Large intestine (tissue), 3 donors: ENCODE measurements at regions not wholly inside any gene's neighbourhood (a gene's known extent, or its start where the extent isn't known, plus 50 kb on each side); places are given as distances from the start of the nearest gene placed in this dataset.

Experiments
- DNase-seq, 2 donors: peaks; one replicate each; pipeline versions ENCODE4 v3.0.0 to v3.0.0-alpha.2; 2013
- H3K27ac ChIP-seq: one replicate; pipeline ENCODE4 v1.5.1; 2013; ENCODE audit warnings: low read length
- H3K27me3 ChIP-seq: 2 replicates; pipeline ENCODE4 v1.6.1; 2013; ENCODE audit warnings: low read length; ENCODE audit not compliant: control insufficient read depth, insufficient read depth
- H3K36me3 ChIP-seq: 2 replicates; pipeline ENCODE4 v1.6.1; 2013; ENCODE audit warnings: low read length; ENCODE audit not compliant: control insufficient read depth, insufficient read depth
- H3K4me1 ChIP-seq: one replicate; pipeline ENCODE4 v1.6.1; 2013; ENCODE audit warnings: low read length; ENCODE audit not compliant: control insufficient read depth, insufficient read depth
- H3K4me3 ChIP-seq: one replicate; pipeline ENCODE4 v1.5.1; 2013; ENCODE audit warnings: low read length
- H3K9me3 ChIP-seq: one replicate; pipeline ENCODE4 v1.6.1; 2013; ENCODE audit warnings: mild to moderate bottlenecking, low read depth, low read length, moderate library complexity; ENCODE audit not compliant: control insufficient read depth
- WGBS: methylation state at CpG from one replicate; pipeline ENCODE4 v1.1.5; 2013; ENCODE audit warnings: low lambda C conversion rate; ENCODE audit not compliant: insufficient coverage; 5-methylcytosine and 5-hydroxymethylcytosine counted together

GRCh38 chr3:184645336-184645735 is 66.5 kb downstream of the MAGEF1 start:
- 20% methylated on average over 1 of the region's 3 CpGs for WGBS
- no peak overlapping the region for H3K27ac ChIP-seq
- peak; percentile 70 to 84 for DNase-seq
- no peaks in the 10 kb centered on the region for H3K36me3 ChIP-seq
- no peaks in the 10 kb centered on the region for H3K27me3 ChIP-seq
- no peak overlapping the region for H3K4me3 ChIP-seq
- H3K4me1 ChIP-seq = peaks cover 17% of the 10 kb centered on the region
- no peaks in the 10 kb centered on the region for H3K9me3 ChIP-seq

- no CpG with 5 or more reads among the region's 6 CpGs for WGBS
- Histone ChIP-seq H3K36me3 (no peaks in the 10 kb centered on the region), H3K4me1 (peaks cover 15% of the 10 kb centered on the region), H3K27ac (no peak overlapping the region), H3K4me3 (no peak overlapping the region), H3K27me3 (no peaks in the 10 kb centered on the region), H3K9me3 (no peaks in the 10 kb centered on the region)
- DNase-seq = no peak
Observed at GRCh38 chr3:184643442-184643841, 68.4 kb downstream of the MAGEF1 start.

DNA sequence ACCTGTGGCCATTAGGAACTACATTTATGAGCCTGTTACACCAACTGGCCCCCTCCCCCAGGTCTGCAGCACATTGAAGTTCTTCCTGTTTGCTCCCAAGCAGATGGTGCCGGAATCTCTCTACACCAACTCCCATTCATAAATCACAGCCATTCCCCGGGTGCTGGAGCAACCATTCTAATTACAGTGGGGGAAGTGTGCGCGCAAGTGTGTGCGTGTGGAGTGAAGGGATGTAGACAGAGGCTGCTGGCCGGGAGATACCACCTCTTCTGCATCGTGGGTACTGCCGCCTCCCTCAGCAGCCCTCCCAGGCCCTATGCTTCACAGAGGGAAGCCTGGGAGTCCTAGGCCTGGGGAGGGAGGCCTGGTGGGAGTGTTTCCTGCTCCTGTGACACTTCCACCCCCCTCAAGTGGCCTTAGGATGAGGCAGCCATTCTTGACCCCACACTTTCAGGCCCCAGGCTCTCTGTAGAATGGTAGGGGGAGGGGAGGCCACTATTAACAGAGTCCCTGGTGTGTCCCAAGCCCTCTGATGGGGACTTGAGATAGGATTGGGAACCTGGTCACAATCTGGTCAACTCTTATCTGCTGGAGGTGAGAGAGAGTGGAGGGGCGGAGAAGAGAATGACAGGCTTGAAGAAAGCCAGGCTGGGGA is 69.1 kb downstream of the MAGEF1 start:
- peaks cover 15% of the 10 kb centered on the region for H3K4me1 ChIP-seq
- H3K36me3 ChIP-seq = no peaks in the 10 kb centered on the region
- no peaks in the 10 kb centered on the region for H3K27me3 ChIP-seq
- no CpG with 5 or more reads among the region's 9 CpGs for WGBS
- no peak overlapping the region for H3K4me3 ChIP-seq
- H3K27ac ChIP-seq = no peak overlapping the region
- no peaks in the 10 kb centered on the region for H3K9me3 ChIP-seq
- peak in 1 of 2 donors; percentile 34 for DNase-seq

- no peaks in the 10 kb centered on the region for H3K36me3 ChIP-seq
- DNase-seq = no peak
- no peak overlapping the region for H3K27ac ChIP-seq
- no peaks in the 10 kb centered on the region for H3K9me3 ChIP-seq
- H3K4me1 ChIP-seq = peaks cover 15% of the 10 kb centered on the region
- H3K4me3 ChIP-seq = no peak overlapping the region
- WGBS = no CpG with 5 or more reads among the region's 8 CpGs
- no peaks in the 10 kb centered on the region for H3K27me3 ChIP-seq
Observed at GRCh38 chr3:184641430-184641829, 70.4 kb downstream of the MAGEF1 start.

GRCh38 chr3:184639351-184639750 is 72.5 kb downstream of the MAGEF1 start:
- Histone ChIP-seq H3K4me3 (no peak overlapping the region), H3K27ac (no peak overlapping the region), H3K27me3 (no peaks in the 10 kb centered on the region), H3K36me3 (no peaks in the 10 kb centered on the region), H3K9me3 (no peaks in the 10 kb centered on the region), H3K4me1 (peaks cover 11% of the 10 kb centered on the region)
- WGBS = 100% methylated on average over 2 of the region's 6 CpGs
- DNase-seq = no peak

- 88% methylated on average over 1 of the region's 2 CpGs for WGBS
- peaks cover 9% of the 10 kb centered on the region for H3K4me1 ChIP-seq
- H3K9me3 ChIP-seq = no peaks in the 10 kb centered on the region
- no peak overlapping the region for H3K27ac ChIP-seq
- H3K4me3 ChIP-seq = no peak overlapping the region
- H3K36me3 ChIP-seq = no peaks in the 10 kb centered on the region
- no peaks in the 10 kb centered on the region for H3K27me3 ChIP-seq
- DNase-seq = no peak
Observed at GRCh38 chr3:184637705-184638104, 74.2 kb downstream of the MAGEF1 start.

DNA sequence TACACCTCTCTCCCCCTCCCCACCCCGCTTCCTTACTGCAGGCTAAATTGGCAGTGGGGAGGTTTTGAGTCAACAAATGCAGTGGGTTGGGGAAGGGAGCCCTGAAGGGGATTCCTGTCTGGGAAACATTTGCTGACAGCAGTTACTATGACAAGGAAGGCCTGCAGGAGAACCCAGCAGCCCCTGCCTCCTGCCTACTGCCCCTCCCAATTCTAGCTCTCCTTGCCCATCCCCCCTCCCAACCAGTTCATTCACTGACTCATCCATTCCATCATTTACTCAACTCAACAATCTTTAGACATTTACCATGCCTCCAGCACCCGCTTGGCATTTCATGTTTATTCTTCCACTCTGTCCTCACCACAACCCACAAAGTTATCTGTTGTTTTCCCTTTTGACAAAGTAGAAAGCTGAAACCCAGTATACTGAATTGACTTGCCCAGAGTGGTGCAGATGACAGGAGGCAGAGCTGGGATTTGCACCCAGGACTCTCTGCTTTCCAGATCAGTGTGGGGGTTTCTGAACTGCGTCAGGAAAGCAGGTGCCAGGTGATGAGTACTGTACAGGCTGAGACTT is 75.0 kb downstream of the MAGEF1 start:
- no CpG with 5 or more reads among the region's 3 CpGs for WGBS
- DNase-seq = no peak
- Histone ChIP-seq H3K36me3 (no peaks in the 10 kb centered on the region), H3K4me1 (peaks cover 9% of the 10 kb centered on the region), H3K27me3 (no peaks in the 10 kb centered on the region), H3K4me3 (no peak overlapping the region), H3K27ac (no peak overlapping the region), H3K9me3 (no peaks in the 10 kb centered on the region)

GRCh38 chr3:184635774-184636173 is 74.2 kb downstream of the EPHB3 start:
- Histone ChIP-seq H3K27ac (no peak overlapping the region), H3K4me1 (peaks cover 9% of the 10 kb centered on the region), H3K27me3 (no peaks in the 10 kb centered on the region), H3K4me3 (no peak overlapping the region), H3K9me3 (no peaks in the 10 kb centered on the region), H3K36me3 (no peaks in the 10 kb centered on the region)
- 100% methylated on average over 1 of the region's 13 CpGs for WGBS
- DNase-seq = no peak

DNA sequence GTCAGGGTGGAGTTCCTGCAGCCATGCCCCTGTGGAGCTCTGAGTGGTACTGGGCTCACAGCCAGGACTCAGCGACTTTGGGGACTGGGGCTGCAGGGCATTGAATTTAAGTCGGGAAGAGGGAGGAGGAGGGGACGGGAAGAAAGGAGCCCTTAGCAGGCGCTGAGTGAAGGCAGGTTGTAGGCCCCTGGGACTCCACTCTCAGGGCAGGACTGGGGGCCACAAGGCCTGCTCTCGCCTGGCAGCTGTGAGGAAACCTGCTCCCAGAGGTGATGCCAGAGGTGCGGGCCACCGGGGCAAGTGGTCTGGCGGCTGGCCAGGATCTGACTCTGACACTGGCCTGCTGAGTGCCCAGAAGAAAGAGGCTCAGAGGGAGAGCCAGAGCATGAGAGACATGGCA is 73.5 kb downstream of the EPHB3 start:
- no peak for DNase-seq
- no peak overlapping the region for H3K27ac ChIP-seq

DNA sequence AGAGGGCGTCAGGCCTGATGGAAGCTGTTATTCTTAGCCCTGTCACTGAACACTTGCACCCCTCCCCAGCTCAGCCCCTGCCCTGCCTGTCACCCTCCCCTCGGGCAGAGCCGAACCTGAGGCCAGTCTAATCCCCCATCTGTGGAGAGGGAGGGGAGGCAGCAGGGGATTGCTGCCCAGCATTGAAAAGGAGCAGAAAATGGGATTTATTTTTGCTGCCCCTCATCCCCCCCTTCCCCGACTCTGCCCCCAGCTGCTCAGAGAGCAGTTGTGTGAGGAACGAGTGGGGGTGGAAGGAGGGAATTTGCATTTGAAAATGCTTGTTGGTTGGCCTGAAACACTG is 71.6 kb downstream of the EPHB3 start:
- no CpG with 5 or more reads among the region's 5 CpGs for WGBS
- DNase-seq = no peak
- Histone ChIP-seq H3K27me3 (no peaks in the 10 kb centered on the region), H3K9me3 (no peaks in the 10 kb centered on the region), H3K4me1 (peaks cover 9% of the 10 kb centered on the region), H3K36me3 (no peaks in the 10 kb centered on the region), H3K27ac (no peak overlapping the region), H3K4me3 (no peak overlapping the region)

More for the DNA sequence above, 73.5 kb downstream of the EPHB3 start:
- WGBS = no CpG with 5 or more reads among the region's 8 CpGs
- H3K4me3 ChIP-seq = no peak overlapping the region
- no peaks in the 10 kb centered on the region for H3K9me3 ChIP-seq
- no peaks in the 10 kb centered on the region for H3K36me3 ChIP-seq
- H3K4me1 ChIP-seq = peaks cover 9% of the 10 kb centered on the region
- H3K27me3 ChIP-seq = no peaks in the 10 kb centered on the region
